IMR-90 (cell line): ENCODE measurements at regions not wholly inside any gene's neighbourhood (a gene's known extent, or its start where the extent isn't known, plus 50 kb on each side); places are given as distances from the start of the nearest gene placed in this dataset.

Experiments used
- ATAC-seq: fragments of 200-7000 bp; cut with Tn5 transposase; 2 replicates; pipeline ENCODE4 v1.9.1; 2020; ENCODE audit warnings: low read depth, mild to moderate bottlenecking, moderate library complexity
- BruUV-seq: library from RNA; stranded (reverse); fragments of 400-500 nt; replicated peaks from 2 replicates; lab custom pipeline; 2021; lab: Mats Ljungman, UMichigan
- CTCF ChIA-PET: fragments of 300-600 bp; formaldehyde crosslinking; extraction: SDS; loops from one replicate; lab custom pipeline; 2021; ENCODE audit warnings: antibody characterized with exemption; lab: Yijun Ruan, JAX
- POLR2A ChIA-PET: fragments of 300-600 bp; sonication (Branson Sonifier 250); formaldehyde crosslinking; loops from one replicate; lab custom pipeline; 2022; ENCODE audit warnings: antibody characterized with exemption; ENCODE audit not compliant: unreplicated experiment; lab: Charles Lee
- DNase-seq: peaks from one replicate; pipeline ENCODE4 v3.0.0; 2013
- H2AFZ ChIP-seq: replicated peaks from 2 replicates; pipeline ENCODE3; 2013; ENCODE audit warnings: low read length, mild to moderate bottlenecking; ENCODE audit not compliant: poor library complexity
- H2AK5ac ChIP-seq: 2 replicates; pipeline ENCODE4 v1.6.1; 2013; ENCODE audit warnings: low read depth, low read length, inconsistent platforms
- H2AK9ac ChIP-seq: replicated peaks from 2 replicates; pipeline ENCODE3; 2013; ENCODE audit warnings: mild to moderate bottlenecking, low read depth, low read length, moderate library complexity; ENCODE audit not compliant: poor library complexity
- H2BK120ac ChIP-seq: 2 replicates; pipeline ENCODE4 v1.6.1; 2013; ENCODE audit warnings: low read depth, low read length, inconsistent platforms
- H2BK15ac ChIP-seq: 3 replicates; pipeline ENCODE4 v1.6.1; 2013; ENCODE audit warnings: low read depth, low read length, inconsistent platforms
- H2BK20ac ChIP-seq: 2 replicates; pipeline ENCODE4 v1.6.1; 2013; ENCODE audit warnings: low read depth, mild to moderate bottlenecking, inconsistent platforms, low read length, moderate library complexity
- H2BK5ac ChIP-seq: 2 replicates; pipeline ENCODE4 v1.6.1; 2013; ENCODE audit warnings: mild to moderate bottlenecking, low read depth, low read length, inconsistent platforms; ENCODE audit not compliant: poor library complexity, severe bottlenecking
- H3K14ac ChIP-seq: replicated peaks from 2 replicates; pipeline ENCODE4 v1.6.1; 2013; ENCODE audit warnings: low read depth, low read length, inconsistent platforms
- H3K18ac ChIP-seq: 2 replicates; pipeline ENCODE4 v1.6.1; 2013; ENCODE audit warnings: low read depth, low read length, control low read depth
- H3K23ac ChIP-seq: 2 replicates; pipeline ENCODE4 v1.6.1; 2013; ENCODE audit warnings: low read depth, low read length, inconsistent platforms
- H3K27ac ChIP-seq: 2 replicates; pipeline ENCODE4 v1.5.1; 2013; ENCODE audit warnings: mild to moderate bottlenecking, control low read depth, low read length; ENCODE audit not compliant: insufficient read depth
- H3K27me3 ChIP-seq: 2 replicates; pipeline ENCODE4 v1.6.1; 2013; ENCODE audit warnings: low read length; ENCODE audit not compliant: control insufficient read depth, insufficient read depth
- H3K36me3 ChIP-seq: 2 replicates; pipeline ENCODE4 v1.6.1; 2013; ENCODE audit warnings: low read length, mixed read lengths; ENCODE audit not compliant: control insufficient read depth, insufficient read depth
- H3K4ac ChIP-seq: 2 replicates; pipeline ENCODE4 v1.6.1; 2013; ENCODE audit warnings: low read depth, low read length, inconsistent platforms
- H3K4me1 ChIP-seq: 2 replicates; pipeline ENCODE4 v1.6.1; 2013; ENCODE audit warnings: low read length, mixed read lengths; ENCODE audit not compliant: control insufficient read depth, insufficient read depth
- H3K4me2 ChIP-seq: 2 replicates; pipeline ENCODE4 v1.6.1; 2013; ENCODE audit warnings: low read depth, mild to moderate bottlenecking, control low read depth, low read length, moderate library complexity
- H3K4me3 ChIP-seq: 2 replicates; pipeline ENCODE4 v1.5.1; 2013; ENCODE audit warnings: low read depth, mild to moderate bottlenecking, control low read depth, low read length, moderate library complexity; ENCODE audit not compliant: insufficient read depth
- H3K56ac ChIP-seq: 2 replicates; pipeline ENCODE4 v1.6.1; 2013; ENCODE audit warnings: low read length, inconsistent platforms; ENCODE audit not compliant: insufficient read depth; ENCODE audit errors: extremely low read depth
- H3K79me1 ChIP-seq, 2 experiments: 2 replicates each; pipeline ENCODE4 v1.6.1; 2013; ENCODE audit warnings: low read length in 2 of 2, inconsistent platforms in 1 of 2, low read depth in 1 of 2
- H3K9ac ChIP-seq: 2 replicates; pipeline ENCODE4 v1.6.1; 2013; ENCODE audit warnings: low read depth, low read length, control low read depth
- H3K9me1 ChIP-seq: 2 replicates; pipeline ENCODE4 v1.6.1; 2013; ENCODE audit warnings: low read length, inconsistent platforms; ENCODE audit not compliant: insufficient read depth
- H3K9me3 ChIP-seq: 2 replicates; pipeline ENCODE4 v1.6.1; 2013; ENCODE audit warnings: low read length; ENCODE audit not compliant: control insufficient read depth, insufficient read depth
- H4K20me1 ChIP-seq: 2 replicates; pipeline ENCODE4 v1.6.1; 2013; ENCODE audit warnings: low read length, inconsistent platforms; ENCODE audit not compliant: insufficient read depth
- H4K5ac ChIP-seq: 2 replicates; pipeline ENCODE4 v1.6.1; 2013; ENCODE audit warnings: mild to moderate bottlenecking, low read depth, low read length, control low read depth
- H4K8ac ChIP-seq, 2 experiments: 2 replicates each; pipeline ENCODE4 v1.6.1; 2013; ENCODE audit warnings: low read depth in 2 of 2, low read length in 2 of 2, control low read depth in 1 of 2, inconsistent platforms in 1 of 2
- H4K91ac ChIP-seq: 2 replicates; pipeline ENCODE4 v1.6.1; 2013; ENCODE audit warnings: low read depth, low read length, inconsistent platforms; ENCODE audit not compliant: insufficient read depth
- BHLHE40 ChIP-seq: fragments of 150-350 bp; IDR thresholded peaks from 2 replicates; pipeline ENCODE4 v1.6.1; 2016; ENCODE audit warnings: mild to moderate bottlenecking, low read depth, low read length
- CEBPB ChIP-seq: IDR thresholded peaks from 2 replicates; pipeline ENCODE4 v1.6.1; 2012; ENCODE audit warnings: low read depth, low read length, improper control_type of control experiment
- CTCF ChIP-seq: conservative IDR thresholded peaks from 2 replicates; pipeline ENCODE4 v1.5.1; 2012; ENCODE audit warnings: mild to moderate bottlenecking, low read depth, low read length, improper control_type of control experiment
- FOS ChIP-seq: fragments of 150-350 bp; IDR thresholded peaks from 2 replicates; pipeline ENCODE4 v1.6.1; 2016; ENCODE audit warnings: low read depth, low read length
- MAFK ChIP-seq: IDR thresholded peaks from 2 replicates; pipeline ENCODE4 v1.6.1; 2012; ENCODE audit warnings: low read depth, low read length, improper control_type of control experiment
- MAZ ChIP-seq: IDR thresholded peaks from 2 replicates; pipeline ENCODE4 v1.6.1; 2012; ENCODE audit warnings: low read depth, mild to moderate bottlenecking, low read length, improper control_type of control experiment, moderate library complexity, borderline replicate concordance
- MXI1 ChIP-seq: IDR thresholded peaks from 2 replicates; pipeline ENCODE4 v1.6.1; 2012; ENCODE audit warnings: low read depth, mild to moderate bottlenecking, low read length, moderate library complexity, borderline replicate concordance
- NFE2L2 ChIP-seq: fragments of 150-350 bp; IDR thresholded peaks from 2 replicates; pipeline ENCODE4 v1.6.1; 2016; ENCODE audit warnings: low read depth, mild to moderate bottlenecking, low read length
- POLR2A ChIP-seq: IDR thresholded peaks from 2 replicates; pipeline ENCODE4 v1.6.1; 2012; ENCODE audit warnings: mild to moderate bottlenecking, low read depth, low read length
- RCOR1 ChIP-seq: IDR thresholded peaks from 2 replicates; pipeline ENCODE4 v1.6.1; 2012; ENCODE audit warnings: mild to moderate bottlenecking, low read length, improper control_type of control experiment; ENCODE audit not compliant: insufficient replicate concordance
- RFX5 ChIP-seq: IDR thresholded peaks from 2 replicates; pipeline ENCODE4 v1.8.0; 2012; ENCODE audit warnings: low read depth, mild to moderate bottlenecking, low read length, moderate library complexity
- USF2 ChIP-seq: fragments of 150-350 bp; IDR thresholded peaks from 2 replicates; pipeline ENCODE4 v1.6.1; 2017; ENCODE audit warnings: mild to moderate bottlenecking, antibody characterized with exemption, low read length, low read depth
- WGBS, 2 experiments: methylation state at CpG; one replicate each; pipeline versions ENCODE4 v1.1.5 to v1.1.7; 2013; ENCODE audit warnings: missing lambda C conversion rate in 2 of 2; ENCODE audit not compliant: insufficient read length in 1 of 2; ENCODE audit errors: extremely low coverage in 2 of 2; 5-methylcytosine and 5-hydroxymethylcytosine counted together
- dilution Hi-C: fragments of 300-500 bp; cut with HindIII; formaldehyde crosslinking; loops from one replicate; pipeline ENCODE4 v1.14.3; 2018; ENCODE audit warnings: low sequenced_read_pairs; ENCODE audit not compliant: unreplicated experiment
- in situ Hi-C: fragments of 300-500 bp; cut with MboI; formaldehyde crosslinking; loops from 3 replicates; pipeline ENCODE4 v1.14.3; 2019; ENCODE audit warnings: low sequenced_read_pairs, inconsistent platforms, mixed read lengths
- intact Hi-C: fragments of 100-400 bp; cut with micrococcal nuclease; formaldehyde crosslinking; loops from 2 replicates; pipeline ENCODE4 v1.10.0; 2022

- Histone ChIP-seq H3K27ac (no peak overlapping the region), H3K9ac (no peak overlapping the region), H3K4me3 (no peak overlapping the region), H3K4ac (0 out of 2 replicates have a peak overlapping the region, but pooled peaks have one; percentile 24), H3K27me3 (no peaks in the 10 kb centered on the region), H4K91ac (no peak overlapping the region), H2BK20ac (no peak overlapping the region; the same call in 1 of the 2 replicates), H2AK9ac (no peak overlapping the region), H3K4me1 (no peaks in the 10 kb centered on the region), H3K9me1 (no peaks in the 10 kb centered on the region), H3K36me3 (no peaks in the 10 kb centered on the region), H2BK120ac (peak overlapping the region; percentile 56; the same call in 1 of the 2 replicates), H2AK5ac (peak overlapping the region; percentile 1; the same call in 1 of the 2 replicates), H4K8ac (peak overlapping the region in 1 of 2 experiments; percentile 29; a peak in 1 of 4 replicates), H3K14ac (no peak overlapping the region), H2BK15ac (no peak overlapping the region), H3K9me3 (no peaks in the 10 kb centered on the region), H3K4me2 (no peak overlapping the region), H3K79me1 (no peaks in the 10 kb centered on the region), H3K23ac (no peak overlapping the region), H3K18ac (no peak overlapping the region), H4K20me1 (no peaks in the 10 kb centered on the region), H3K56ac (no peak overlapping the region), H2BK5ac (no peak overlapping the region), H4K5ac (no peak overlapping the region), H2AFZ (no peak overlapping the region)
- ChIA-PET CTCF (no interaction called here), POLR2A (no interaction called here)
- DNase-seq = peak; percentile 87
- no CpG with 5 or more reads among the region's 1 CpG for WGBS, 2 experiments
- peak; percentile 63 for ATAC-seq
- dilution Hi-C loops = no loop called here
- BruUV-seq = no TSS peak
- in situ Hi-C loops = no loop called here
- TF ChIP-seq RFX5 (no peak), NFE2L2 (no peak), MAZ (no peak), CEBPB (no peak), MXI1 (no peak), USF2 (no peak), RCOR1 (no peak), MAFK (no peak), FOS (no peak), CTCF (no peak), POLR2A (no peak), BHLHE40 (no peak)
- intact Hi-C loops = no loop called here
Measured at GRCh38 chr5:158390577-158390976, 531.6 kb upstream of the CLINT1 start.
